Osteocyte (in vitro differentiated cells): ENCODE measurements at regions not wholly inside any gene's neighbourhood (a gene's known extent, or its start where the extent isn't known, plus 50 kb on each side); places are given as distances from the start of the nearest gene placed in this dataset.
A peak's percentile ranks its signal among the peaks of the same experiment; 100 is the strongest.

Experiments
- DNase-seq: peaks from one replicate; pipeline ENCODE4 v3.0.0; 2021; ENCODE audit warnings: mixed read lengths; ENCODE audit not compliant: unreplicated experiment; ENCODE audit errors: extremely low spot score
- H3K27ac Mint-ChIP-seq: one replicate; pipeline ENCODE4 v1.8.0; 2021; ENCODE audit warnings: mild to moderate bottlenecking, mixed read lengths; ENCODE audit not compliant: unreplicated experiment
- H3K27me3 Mint-ChIP-seq: one replicate; pipeline ENCODE4 v1.8.0; 2021; ENCODE audit warnings: mixed read lengths; ENCODE audit not compliant: unreplicated experiment
- H3K36me3 Mint-ChIP-seq: one replicate; pipeline ENCODE4 v1.8.0; 2021; ENCODE audit warnings: mixed read lengths; ENCODE audit not compliant: unreplicated experiment
- H3K4me1 Mint-ChIP-seq: one replicate; pipeline ENCODE4 v1.8.0; 2021; ENCODE audit warnings: mixed read lengths; ENCODE audit not compliant: unreplicated experiment
- H3K4me3 Mint-ChIP-seq: one replicate; pipeline ENCODE4 v1.8.0; 2021; ENCODE audit warnings: mild to moderate bottlenecking, moderate library complexity, mixed read lengths; ENCODE audit not compliant: unreplicated experiment
- H3K9me3 Mint-ChIP-seq: one replicate; pipeline ENCODE4 v1.8.0; 2021; ENCODE audit warnings: mixed read lengths; ENCODE audit not compliant: unreplicated experiment
- CTCF ChIP-seq: fragments of 200-600 bp; sonication (generic); IDR thresholded peaks from 2 replicates; pipeline ENCODE4 v1.5.0; 2021; ENCODE audit warnings: antibody characterized with exemption, mild to moderate bottlenecking, moderate library complexity

- H3K27me3 Mint-ChIP-seq, result peaks cover 2% of the 10 kb centered on the region
- no peaks in the 10 kb centered on the region for H3K36me3 Mint-ChIP-seq
- H3K9me3 Mint-ChIP-seq, result peaks cover 4% of the 10 kb centered on the region
- peaks cover 9% of the 10 kb centered on the region for H3K4me1 Mint-ChIP-seq
- TF ChIP-seq CTCF, result no peak
- DNase-seq, result no peak
- H3K27ac Mint-ChIP-seq, result no peak overlapping the region
- H3K4me3 Mint-ChIP-seq, result no peak overlapping the region
Measured at GRCh38 chr2:173741759-173742158, 223.4 kb downstream of the SP3 start.

GRCh38 chr2:173747035-173747434 is 218.1 kb downstream of the SP3 start:
- Mint-ChIP-seq H3K4me1 (peaks cover 18% of the 10 kb centered on the region), H3K27me3 (peaks cover 2% of the 10 kb centered on the region), H3K9me3 (no peaks in the 10 kb centered on the region), H3K27ac (no peak overlapping the region), H3K4me3 (no peak overlapping the region), H3K36me3 (no peaks in the 10 kb centered on the region)
- no peak for TF ChIP-seq CTCF
- DNase-seq, result no peak

GRCh38 chr2:173749315-173749714 is 215.9 kb downstream of the SP3 start:
- Mint-ChIP-seq H3K9me3 (no peaks in the 10 kb centered on the region), H3K4me1 (peaks cover 9% of the 10 kb centered on the region), H3K27ac (no peak overlapping the region), H3K4me3 (no peak overlapping the region), H3K36me3 (no peaks in the 10 kb centered on the region), H3K27me3 (peaks cover 4% of the 10 kb centered on the region)
- no peak for DNase-seq
- TF ChIP-seq CTCF, result peak; percentile 68

- TF ChIP-seq CTCF, result peak; percentile 38
- H3K4me3 Mint-ChIP-seq, result no peak overlapping the region
- H3K9me3 Mint-ChIP-seq, result no peaks in the 10 kb centered on the region
- DNase-seq, result no peak
- H3K36me3 Mint-ChIP-seq, result no peaks in the 10 kb centered on the region
- H3K27me3 Mint-ChIP-seq, result peaks cover 7% of the 10 kb centered on the region
- no peak overlapping the region for H3K27ac Mint-ChIP-seq
- peaks cover 9% of the 10 kb centered on the region for H3K4me1 Mint-ChIP-seq
Measured at GRCh38 chr2:173750353-173750801, 214.8 kb downstream of the SP3 start.

- Mint-ChIP-seq H3K27me3 (peaks cover 7% of the 10 kb centered on the region), H3K4me1 (peaks cover 9% of the 10 kb centered on the region), H3K4me3 (no peak overlapping the region), H3K36me3 (no peaks in the 10 kb centered on the region), H3K9me3 (no peaks in the 10 kb centered on the region), H3K27ac (no peak overlapping the region)
- no peak for TF ChIP-seq CTCF
- DNase-seq, result no peak
Measured at GRCh38 chr2:173750831-173751230, 214.3 kb downstream of the SP3 start.
